Caco-2 (cell line): ENCODE measurements at regions not wholly inside any gene's neighbourhood (a gene's known extent, or its start where the extent isn't known, plus 50 kb on each side); places are given as distances from the start of the nearest gene placed in this dataset.

ENCODE experiments used
- BruUV-seq: library from RNA; stranded (reverse); fragments of 400-500 nt; replicated peaks from 2 replicates; lab custom pipeline; 2021; lab: Mats Ljungman, UMichigan
- CTCF ChIA-PET: fragments of 300-600 bp; sonication (Branson Sonifier 250); formaldehyde crosslinking; loops from one replicate; lab custom pipeline; 2022; ENCODE audit warnings: antibody characterized with exemption; lab: Charles Lee
- POLR2A ChIA-PET: fragments of 300-600 bp; sonication (Branson Sonifier 250); formaldehyde crosslinking; loops from one replicate; lab custom pipeline; 2022; ENCODE audit warnings: antibody characterized with exemption; lab: Charles Lee
- DNase-seq, 2 experiments: peaks; one replicate each; pipeline versions ENCODE4 v3.0.0 to v3.0.0-alpha.2; 2020 to 2022
- H3K27me3 ChIP-seq: replicated peaks from 2 replicates; pipeline ENCODE4 v1.6.0; 2011; ENCODE audit warnings: low read length; ENCODE audit not compliant: control insufficient read depth, insufficient read depth
- H3K36me3 ChIP-seq: 2 replicates; pipeline ENCODE4 v1.5.1; 2011; ENCODE audit warnings: low read length; ENCODE audit not compliant: control insufficient read depth, insufficient read depth
- H3K4me1 ChIP-seq: fragments of 250-450 bp; sonication (Bioruptor Pico); 2 replicates; pipeline ENCODE4 v1.5.1; 2020; ENCODE audit warnings: mild to moderate bottlenecking
- H3K4me3 ChIP-seq: 2 replicates; pipeline ENCODE4 v1.5.1; 2011; ENCODE audit warnings: low read depth, mild to moderate bottlenecking, control low read depth, low read length
- H3K9me3 ChIP-seq: fragments of 250-450 bp; sonication (Bioruptor Pico); 2 replicates; pipeline ENCODE4 v1.5.1; 2020; ENCODE audit warnings: mild to moderate bottlenecking, moderate library complexity
- H3K27ac Mint-ChIP-seq: one replicate; pipeline ENCODE4 v1.8.0; 2022; ENCODE audit warnings: mixed read lengths; ENCODE audit not compliant: unreplicated experiment
- H3K27me3 Mint-ChIP-seq: one replicate; pipeline ENCODE4 v1.8.0; 2022; ENCODE audit warnings: mixed read lengths; ENCODE audit not compliant: insufficient read depth, unreplicated experiment
- H3K36me3 Mint-ChIP-seq: one replicate; pipeline ENCODE4 v1.8.0; 2022; ENCODE audit warnings: mild to moderate bottlenecking, mixed read lengths; ENCODE audit not compliant: insufficient read depth, unreplicated experiment
- H3K4me1 Mint-ChIP-seq: one replicate; pipeline ENCODE4 v1.8.0; 2022; ENCODE audit warnings: low read depth, mixed read lengths; ENCODE audit not compliant: unreplicated experiment
- H3K4me3 Mint-ChIP-seq: one replicate; pipeline ENCODE4 v1.8.0; 2022; ENCODE audit warnings: mild to moderate bottlenecking, moderate library complexity, mixed read lengths; ENCODE audit not compliant: unreplicated experiment
- H3K9me3 Mint-ChIP-seq: one replicate; pipeline ENCODE4 v1.8.0; 2022; ENCODE audit warnings: mixed read lengths; ENCODE audit not compliant: unreplicated experiment
- CTCF ChIP-seq, 2 experiments: fragments of 200-600 bp in 1 of 2; IDR thresholded peaks; 1 replicate in 1 of 2; 2 replicates in 1 of 2; pipeline versions ENCODE4 v1.5.1 to v1.8.0; 2011 to 2022; ENCODE audit warnings: antibody characterized with exemption in 1 of 2, control low read depth in 1 of 2, inconsistent platforms in 1 of 2, low read depth in 1 of 2, low read length in 1 of 2, mild to moderate bottlenecking in 1 of 2, moderate library complexity in 1 of 2; ENCODE audit not compliant: insufficient read depth in 1 of 2, severe bottlenecking in 1 of 2, unreplicated experiment in 1 of 2
- intact Hi-C: fragments of 100-400 bp; cut with micrococcal nuclease; formaldehyde crosslinking; loops from one replicate; pipeline ENCODE4 v1.10.0; 2022; ENCODE audit not compliant: unreplicated experiment

- no peaks in the 10 kb centered on the region for H3K9me3 Mint-ChIP-seq
- POLR2A ChIA-PET, result no interaction called here
Observed at GRCh38 chr10:131024259-131025131, 287.0 kb downstream of the TCERG1L start.

GRCh38 chr10:131025333-131025732 lies 286.2 kb downstream of the TCERG1L start:
- no peak overlapping the region for H3K27ac Mint-ChIP-seq
- Histone ChIP-seq H3K4me3 (no peak overlapping the region), H3K27me3 (no peaks in the 10 kb centered on the region), H3K36me3 (no peaks in the 10 kb centered on the region), H3K4me1 (no peaks in the 10 kb centered on the region), H3K9me3 (no peaks in the 10 kb centered on the region)
- DNase-seq, result no peak
- ChIA-PET CTCF (no interaction called here), POLR2A (no interaction called here)
- no peak for TF ChIP-seq CTCF (IDR thresholded peaks at IDR 0.05; ENCODE audit: insufficient read depth in 1 of 2, low read depth in 1 of 2, low read length in 1 of 2, severe bottlenecking in 1 of 2, unreplicated experiment in 1 of 2)
- H3K4me3 Mint-ChIP-seq, result no peak overlapping the region
- intact Hi-C loops, result no loop called here
- no peaks in the 10 kb centered on the region for H3K4me1 Mint-ChIP-seq
- no peaks in the 10 kb centered on the region for H3K9me3 Mint-ChIP-seq
- no peaks in the 10 kb centered on the region for H3K36me3 Mint-ChIP-seq
- BruUV-seq, result no TSS peak
- no peaks in the 10 kb centered on the region for H3K27me3 Mint-ChIP-seq

More at GRCh38 chr10:131024259-131025131, 287.0 kb downstream of the TCERG1L start:
- no peak overlapping the region for H3K4me3 Mint-ChIP-seq
- DNase-seq, result no peak
- no TSS peak for BruUV-seq
- Histone ChIP-seq H3K36me3 (no peaks in the 10 kb centered on the region), H3K9me3 (no peaks in the 10 kb centered on the region), H3K4me1 (no peaks in the 10 kb centered on the region), H3K4me3 (no peak overlapping the region), H3K27me3 (no peaks in the 10 kb centered on the region)
- TF ChIP-seq CTCF (IDR thresholded peaks at IDR 0.05; ENCODE audit: insufficient read depth in 1 of 2, low read depth in 1 of 2, low read length in 1 of 2, severe bottlenecking in 1 of 2, unreplicated experiment in 1 of 2), result no peak
- H3K36me3 Mint-ChIP-seq, result no peaks in the 10 kb centered on the region
- no peaks in the 10 kb centered on the region for H3K4me1 Mint-ChIP-seq
- H3K27me3 Mint-ChIP-seq, result no peaks in the 10 kb centered on the region
- intact Hi-C loops, result no loop called here
- CTCF ChIA-PET, result no interaction called here
- no peak overlapping the region for H3K27ac Mint-ChIP-seq

GRCh38 chr10:131027256-131027655 lies 284.3 kb downstream of the TCERG1L start:
- CTCF ChIA-PET, result no interaction called here
- no peaks in the 10 kb centered on the region for H3K36me3 Mint-ChIP-seq
- no peaks in the 10 kb centered on the region for H3K27me3 ChIP-seq
- TF ChIP-seq CTCF (IDR thresholded peaks at IDR 0.05; ENCODE audit: insufficient read depth in 1 of 2, low read depth in 1 of 2, low read length in 1 of 2, severe bottlenecking in 1 of 2, unreplicated experiment in 1 of 2), result no peak
- no peaks in the 10 kb centered on the region for H3K4me1 ChIP-seq
- H3K4me3 ChIP-seq, result no peak overlapping the region
- H3K27ac Mint-ChIP-seq, result no peak overlapping the region
- H3K9me3 Mint-ChIP-seq, result no peaks in the 10 kb centered on the region
- no peak overlapping the region for H3K4me3 Mint-ChIP-seq
- H3K9me3 ChIP-seq, result no peaks in the 10 kb centered on the region
- no TSS peak for BruUV-seq
- intact Hi-C loops, result no loop called here
- POLR2A ChIA-PET, result no interaction called here
- no peak for DNase-seq
- H3K4me1 Mint-ChIP-seq, result no peaks in the 10 kb centered on the region
- H3K27me3 Mint-ChIP-seq, result no peaks in the 10 kb centered on the region
- no peaks in the 10 kb centered on the region for H3K36me3 ChIP-seq
